Endodermal cell (in vitro differentiated cells): ENCODE measurements at regions not wholly inside any gene's neighbourhood (a gene's known extent, or its start where the extent isn't known, plus 50 kb on each side); places are given as distances from the start of the nearest gene placed in this dataset.

Source experiments
- DNase-seq: peaks from one replicate; pipeline ENCODE4 v3.0.0-alpha.2; 2017
- H3K27ac ChIP-seq: 2 replicates; pipeline ENCODE4 v1.5.1; 2013; ENCODE audit warnings: mild to moderate bottlenecking, low read depth, low read length, moderate library complexity
- H3K27me3 ChIP-seq: 2 replicates; pipeline ENCODE4 v1.6.1; 2013; ENCODE audit warnings: mild to moderate bottlenecking, low read length, moderate library complexity; ENCODE audit not compliant: insufficient read depth, control insufficient read depth, poor library complexity, severe bottlenecking
- H3K36me3 ChIP-seq: 2 replicates; pipeline ENCODE4 v1.7.0; 2013; ENCODE audit warnings: mild to moderate bottlenecking, low read length, moderate library complexity; ENCODE audit not compliant: control insufficient read depth, insufficient read depth
- H3K4me1 ChIP-seq: one replicate; pipeline ENCODE4 v1.7.0; 2013; ENCODE audit warnings: low read length; ENCODE audit not compliant: control insufficient read depth, insufficient read depth
- H3K4me3 ChIP-seq: 2 replicates; pipeline ENCODE4 v1.5.1; 2013; ENCODE audit warnings: mild to moderate bottlenecking, low read length, moderate library complexity
- H3K9ac ChIP-seq: 2 replicates; pipeline ENCODE4 v1.6.1; 2013; ENCODE audit warnings: mild to moderate bottlenecking, low read length, moderate library complexity; ENCODE audit not compliant: poor library complexity, severe bottlenecking; ENCODE audit errors: extremely low read depth
- H3K9me3 ChIP-seq: 2 replicates; pipeline ENCODE4 v1.6.1; 2013; ENCODE audit warnings: mild to moderate bottlenecking, low read length, moderate library complexity; ENCODE audit not compliant: control insufficient read depth
- H3K27ac Mint-ChIP-seq: 2 replicates; pipeline ENCODE4 v1.8.0; 2020; ENCODE audit warnings: mixed read lengths
- H3K27me3 Mint-ChIP-seq: 2 replicates; pipeline ENCODE4 v1.8.0; 2021; ENCODE audit warnings: mild to moderate bottlenecking, mixed read lengths; ENCODE audit not compliant: insufficient read depth
- H3K36me3 Mint-ChIP-seq: 2 replicates; pipeline ENCODE4 v1.8.0; 2020; ENCODE audit warnings: low read depth, mixed read lengths
- H3K4me1 Mint-ChIP-seq: 2 replicates; pipeline ENCODE4 v1.8.0; 2020; ENCODE audit warnings: mixed read lengths
- H3K4me3 Mint-ChIP-seq: 2 replicates; pipeline ENCODE4 v1.8.0; 2020; ENCODE audit warnings: mild to moderate bottlenecking, moderate library complexity, mixed read lengths
- H3K9me3 Mint-ChIP-seq: 2 replicates; pipeline ENCODE4 v1.8.0; 2020; ENCODE audit warnings: mild to moderate bottlenecking, mixed read lengths
- CTCF ChIP-seq: fragments of 200-600 bp; sonication (generic); conservative IDR thresholded peaks from 2 replicates; pipeline ENCODE4 v1.5.0; 2021; ENCODE audit warnings: antibody characterized with exemption, mild to moderate bottlenecking
- WGBS, 2 experiments: methylation state at CpG; one replicate each; pipeline versions ENCODE4 v1.1.5 to v1.1.7; 2013; ENCODE audit warnings: missing lambda C conversion rate in 2 of 2, mixed read lengths in 1 of 2; ENCODE audit not compliant: insufficient coverage in 1 of 2, insufficient read length in 1 of 2; 5-methylcytosine and 5-hydroxymethylcytosine counted together

DNA sequence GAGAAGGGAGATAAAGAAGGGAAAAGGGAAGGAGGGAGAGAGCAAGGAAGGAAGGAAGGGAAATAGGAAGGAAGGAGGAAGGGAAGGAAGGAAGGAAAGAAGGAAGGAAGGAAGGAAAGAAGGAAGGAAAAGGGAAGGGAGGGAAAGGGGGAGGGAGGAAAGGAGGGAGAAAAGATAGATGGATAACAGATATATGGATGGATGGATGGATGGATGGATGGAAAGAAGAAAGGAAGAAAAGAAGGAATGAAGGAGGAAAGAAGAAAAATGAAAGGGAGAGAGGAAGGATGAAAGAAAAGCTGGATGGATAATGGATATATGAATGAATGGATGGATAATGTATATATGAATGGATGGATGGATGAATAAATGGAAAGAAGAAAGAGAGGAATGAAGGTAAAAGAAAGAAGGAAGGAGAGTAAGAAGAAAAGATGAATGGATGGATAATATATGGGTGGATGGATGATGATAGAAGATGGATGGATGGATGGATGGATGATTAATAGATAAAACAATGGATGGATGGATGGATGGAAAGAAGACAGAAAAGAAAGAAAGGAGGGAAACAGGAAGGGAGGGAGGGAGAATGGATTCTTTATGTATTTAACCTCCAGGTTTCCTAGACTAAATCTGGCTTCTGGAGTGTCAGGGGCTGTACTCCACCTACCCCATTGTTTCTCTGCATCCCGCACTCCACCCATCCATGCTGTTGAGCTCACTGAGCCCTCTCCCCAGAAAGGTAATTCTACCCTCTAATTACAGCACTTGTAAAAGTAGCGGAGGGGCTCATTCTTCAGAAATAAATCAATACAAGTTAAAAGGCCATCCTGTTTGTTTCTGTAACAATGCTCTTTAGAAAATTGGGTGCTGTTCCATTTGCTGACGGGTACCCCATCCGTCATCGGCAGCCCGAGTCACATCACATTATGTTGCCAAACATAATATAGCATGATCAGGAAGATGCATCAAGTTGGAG lies 506.1 kb downstream of the MIAT start:
- no peak overlapping the region for H3K4me3 ChIP-seq
- no peaks in the 10 kb centered on the region for H3K36me3 Mint-ChIP-seq
- no peak overlapping the region for H3K9ac ChIP-seq
- H3K4me1 Mint-ChIP-seq = peaks cover 36% of the 10 kb centered on the region
- H3K27ac Mint-ChIP-seq = no peak overlapping the region
- 82% methylated on average over 6 of the region's 6 CpGs; no CpG with 5 or more reads in 1 of the 2 experiments for WGBS, 2 experiments
- H3K9me3 ChIP-seq = no peaks in the 10 kb centered on the region
- peaks cover 14% of the 10 kb centered on the region for H3K4me1 ChIP-seq
- no peak for DNase-seq
- peaks cover 54% of the 10 kb centered on the region for H3K27me3 Mint-ChIP-seq
- peaks cover 25% of the 10 kb centered on the region for H3K27me3 ChIP-seq
- H3K27ac ChIP-seq = no peak overlapping the region
- no peaks in the 10 kb centered on the region for H3K9me3 Mint-ChIP-seq
- H3K4me3 Mint-ChIP-seq = no peak overlapping the region
- no peak for TF ChIP-seq CTCF
- no peaks in the 10 kb centered on the region for H3K36me3 ChIP-seq

DNA sequence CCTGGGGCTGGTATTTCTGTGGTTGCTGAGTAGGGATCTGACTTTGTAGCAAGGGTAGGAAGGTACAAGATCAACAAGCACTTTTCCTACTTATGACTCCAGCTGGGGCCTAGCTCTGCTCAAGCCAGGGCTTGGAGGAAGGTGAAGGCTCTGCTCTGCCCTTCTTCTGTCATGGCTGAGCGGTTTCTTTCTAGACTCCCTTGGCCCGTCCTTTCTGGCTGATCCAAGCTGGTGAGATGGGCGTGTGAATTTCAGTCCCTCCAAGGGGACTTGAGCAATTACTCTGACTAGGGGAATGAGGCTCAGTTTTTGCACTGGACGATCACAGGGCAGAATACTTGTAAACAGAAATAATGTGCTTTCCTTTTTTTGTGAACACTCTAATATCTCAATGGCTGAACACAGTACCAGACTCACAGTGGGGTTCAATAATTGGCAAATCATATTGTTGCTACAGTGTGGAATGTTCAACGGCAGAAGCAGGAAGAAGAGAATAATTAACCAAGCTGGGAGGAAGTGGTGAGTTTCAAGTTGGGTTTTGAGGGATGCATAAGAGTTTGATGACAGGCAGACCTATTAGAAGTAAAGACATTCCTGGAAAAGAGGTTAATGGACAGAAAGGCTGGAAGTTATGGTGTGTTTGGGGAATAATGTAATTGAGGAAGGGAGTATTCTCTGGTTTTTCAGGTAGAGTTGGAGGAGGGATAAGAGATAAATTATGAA lies 507.6 kb downstream of the MIAT start:
- H3K4me1 Mint-ChIP-seq = peaks cover 24% of the 10 kb centered on the region

More for the DNA sequence above, 507.6 kb downstream of the MIAT start:
- no peak for DNase-seq
- Histone ChIP-seq H3K4me1 (peaks cover 8% of the 10 kb centered on the region), H3K9me3 (no peaks in the 10 kb centered on the region), H3K36me3 (no peaks in the 10 kb centered on the region), H3K9ac (no peak overlapping the region), H3K27ac (no peak overlapping the region), H3K27me3 (peaks cover 31% of the 10 kb centered on the region), H3K4me3 (no peak overlapping the region)
- Mint-ChIP-seq H3K4me3 (no peak overlapping the region), H3K36me3 (no peaks in the 10 kb centered on the region), H3K27ac (no peak overlapping the region), H3K27me3 (peaks cover 45% of the 10 kb centered on the region), H3K9me3 (no peaks in the 10 kb centered on the region)
- no peak for TF ChIP-seq CTCF
- WGBS, 2 experiments = 96 to 98% methylated on average over 5 of the region's 5 CpGs
